GM06990 (cell line): ENCODE measurements at regions not wholly inside any gene's neighbourhood (a gene's known extent, or its start where the extent isn't known, plus 50 kb on each side); places are given as distances from the start of the nearest gene placed in this dataset.

Experiments used
- DNase-seq: peaks from one replicate; pipeline ENCODE4 v3.0.0-alpha.2; 2011; ENCODE audit not compliant: insufficient read length; ENCODE audit errors: extremely low read depth
- H3K27me3 ChIP-seq: replicated peaks from 2 replicates; pipeline ENCODE4 v1.6.0; 2011; ENCODE audit warnings: low read length; ENCODE audit not compliant: control insufficient read depth, insufficient read depth
- H3K36me3 ChIP-seq: 2 replicates; pipeline ENCODE4 v1.5.1; 2011; ENCODE audit warnings: low read length; ENCODE audit not compliant: control insufficient read depth, insufficient read depth
- H3K4me3 ChIP-seq: replicated peaks from 2 replicates; pipeline ENCODE4 v1.5.1; 2011; ENCODE audit warnings: low read depth, mild to moderate bottlenecking, control low read depth, low read length
- CTCF ChIP-seq: IDR thresholded peaks from 2 replicates; pipeline ENCODE4 v1.5.1; 2011; ENCODE audit warnings: low read length, control low read depth, mild to moderate bottlenecking, inconsistent platforms; ENCODE audit not compliant: insufficient read depth, poor library complexity, severe bottlenecking

GRCh38 chr13:111658145-111659100, 338.0 kb downstream of the TEX29 start:
- no peak for DNase-seq
- no peak overlapping the region for H3K4me3 ChIP-seq
- TF ChIP-seq CTCF = no peak
- H3K36me3 ChIP-seq = no peaks in the 10 kb centered on the region
- H3K27me3 ChIP-seq = no peaks in the 10 kb centered on the region

- Histone ChIP-seq H3K27me3 (no peaks in the 10 kb centered on the region), H3K4me3 (no peak overlapping the region), H3K36me3 (no peaks in the 10 kb centered on the region)
- DNase-seq = no peak
- no peak for TF ChIP-seq CTCF
These were observed 338.9 kb downstream of the TEX29 start for GRCh38 chr13:111659219-111659775.

GRCh38 chr13:111659842-111660241, 339.4 kb downstream of the TEX29 start:
- no peak for DNase-seq
- TF ChIP-seq CTCF = no peak
- Histone ChIP-seq H3K27me3 (no peaks in the 10 kb centered on the region), H3K36me3 (no peaks in the 10 kb centered on the region), H3K4me3 (no peak overlapping the region)

- DNase-seq = no peak
- TF ChIP-seq CTCF = no peak
- H3K4me3 ChIP-seq = no peak overlapping the region
- H3K36me3 ChIP-seq = no peaks in the 10 kb centered on the region
- H3K27me3 ChIP-seq = no peaks in the 10 kb centered on the region
These were observed 340.6 kb downstream of the TEX29 start for GRCh38 chr13:111661052-111661451.

GRCh38 chr13:111661776-111662175, 341.3 kb downstream of the TEX29 start:
- H3K36me3 ChIP-seq = no peaks in the 10 kb centered on the region
- no peak for DNase-seq
- no peak overlapping the region for H3K4me3 ChIP-seq
- no peak for TF ChIP-seq CTCF
- H3K27me3 ChIP-seq = no peaks in the 10 kb centered on the region
